Caki2 (cell line): ENCODE measurements at regions not wholly inside any gene's neighbourhood (a gene's known extent, or its start where the extent isn't known, plus 50 kb on each side); places are given as distances from the start of the nearest gene placed in this dataset.

Experiments
- DNase-seq: peaks from one replicate; pipeline ENCODE4 v3.0.0-alpha.2; 2015; ENCODE audit warnings: low read depth
- in situ Hi-C: cut with HindIII; loops from 2 replicates; pipeline ENCODE4 v1.10.0; 2016; ENCODE audit warnings: low sequenced_read_pairs, low pct_unique_long_range_greater_than_20kb, mixed read lengths

- in situ Hi-C loops, result no loop called here
- DNase-seq, result no peak
Observed at GRCh38 chrX:4373791-4374190, 660.3 kb upstream of the PRKX start.

- in situ Hi-C loops, result no loop called here
- DNase-seq, result no peak
Observed at GRCh38 chrX:4358577-4358976, 645.1 kb upstream of the PRKX start.

- in situ Hi-C loops, result no loop called here
Observed at GRCh38 chrX:4322916-4323315, 609.5 kb upstream of the PRKX start.

GRCh38 chrX:4320436-4320947 is 607.0 kb upstream of the PRKX start:
- in situ Hi-C loops, result no loop called here
- DNase-seq, result no peak

More at GRCh38 chrX:4322916-4323315, 609.5 kb upstream of the PRKX start:
- DNase-seq, result no peak

GRCh38 chrX:4315891-4316290 is 602.4 kb upstream of the PRKX start:
- in situ Hi-C loops, result no loop called here
- DNase-seq, result no peak

GRCh38 chrX:4314586-4314985 is 601.1 kb upstream of the PRKX start:
- in situ Hi-C loops, result no loop called here
- no peak for DNase-seq

- DNase-seq, result no peak
- in situ Hi-C loops, result no loop called here
Observed at GRCh38 chrX:4277122-4277521, 563.7 kb upstream of the PRKX start.

- DNase-seq, result no peak
- in situ Hi-C loops, result no loop called here
Observed at GRCh38 chrX:4268676-4269075, 555.2 kb upstream of the PRKX start.

- in situ Hi-C loops, result no loop called here
- no peak for DNase-seq
Observed at GRCh38 chrX:4265036-4265435, 551.6 kb upstream of the PRKX start.

GRCh38 chrX:4263030-4263803 is 549.8 kb upstream of the PRKX start:
- DNase-seq, result no peak
- in situ Hi-C loops, result no loop called here

GRCh38 chrX:4253092-4253491 is 539.6 kb upstream of the PRKX start:
- no peak for DNase-seq
- in situ Hi-C loops, result no loop called here

GRCh38 chrX:4249401-4249800 is 536.0 kb upstream of the PRKX start:
- in situ Hi-C loops, result no loop called here

GRCh38 chrX:4243759-4244158 is 530.3 kb upstream of the PRKX start:
- in situ Hi-C loops, result no loop called here
- DNase-seq, result no peak

More at GRCh38 chrX:4249401-4249800, 536.0 kb upstream of the PRKX start:
- no peak for DNase-seq

GRCh38 chrX:4240541-4241194 is 527.2 kb upstream of the PRKX start:
- DNase-seq, result no peak

GRCh38 chrX:4239650-4240540 is 526.4 kb upstream of the PRKX start:
- DNase-seq, result no peak
- in situ Hi-C loops, result no loop called here

More at GRCh38 chrX:4240541-4241194, 527.2 kb upstream of the PRKX start:
- in situ Hi-C loops, result no loop called here

GRCh38 chrX:4238916-4239315 is 525.5 kb upstream of the PRKX start:
- in situ Hi-C loops, result no loop called here
- DNase-seq, result no peak

GRCh38 chrX:4225086-4225485 is 511.6 kb upstream of the PRKX start:
- in situ Hi-C loops, result no loop called here

GRCh38 chrX:4206941-4207340 is 493.5 kb upstream of the PRKX start:
- in situ Hi-C loops, result no loop called here

More at GRCh38 chrX:4225086-4225485, 511.6 kb upstream of the PRKX start:
- DNase-seq, result no peak

GRCh38 chrX:4197971-4198370 is 484.5 kb upstream of the PRKX start:
- in situ Hi-C loops, result no loop called here
- DNase-seq, result no peak

More at GRCh38 chrX:4206941-4207340, 493.5 kb upstream of the PRKX start:
- DNase-seq, result no peak
